ENCODE measurements at regions not wholly inside any gene's neighbourhood (a gene's known extent, or its start where the extent isn't known, plus 50 kb on each side); places are given as distances from the start of the nearest gene placed in this dataset.
"Not testable (repeated sequence)": the region's sequence is repeated elsewhere in the genome, so short reads cannot be mapped to it uniquely, and the experiment has no call there.

DNA sequence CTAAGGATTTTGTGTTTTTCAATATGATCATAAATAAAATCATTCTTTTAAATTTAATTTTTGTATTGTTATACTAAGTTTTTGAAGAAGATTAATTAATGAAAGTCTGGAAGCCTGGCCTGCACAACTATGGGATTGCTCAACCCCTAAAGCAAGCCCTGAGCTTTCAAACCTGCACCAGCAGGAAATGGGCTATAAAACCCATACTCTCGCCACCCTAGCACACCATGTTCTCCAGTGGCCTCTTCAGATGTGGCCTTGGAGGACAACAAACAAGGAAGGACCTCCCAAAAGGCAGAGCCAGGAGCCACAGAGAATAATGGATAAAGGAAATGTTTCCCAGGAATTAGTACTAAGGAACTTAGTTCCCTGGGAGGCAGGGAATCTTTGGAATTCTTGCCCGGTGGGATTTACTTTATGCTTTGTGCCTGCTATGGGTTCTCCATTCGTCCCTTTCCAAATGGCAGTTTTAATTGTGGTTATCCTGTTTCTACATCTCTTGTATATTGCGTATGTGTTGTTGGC, 212.5 kb downstream of the ZFP36L2 start:
- no peak for DNase-seq (ENCODE audit: low spot score)

DNA sequence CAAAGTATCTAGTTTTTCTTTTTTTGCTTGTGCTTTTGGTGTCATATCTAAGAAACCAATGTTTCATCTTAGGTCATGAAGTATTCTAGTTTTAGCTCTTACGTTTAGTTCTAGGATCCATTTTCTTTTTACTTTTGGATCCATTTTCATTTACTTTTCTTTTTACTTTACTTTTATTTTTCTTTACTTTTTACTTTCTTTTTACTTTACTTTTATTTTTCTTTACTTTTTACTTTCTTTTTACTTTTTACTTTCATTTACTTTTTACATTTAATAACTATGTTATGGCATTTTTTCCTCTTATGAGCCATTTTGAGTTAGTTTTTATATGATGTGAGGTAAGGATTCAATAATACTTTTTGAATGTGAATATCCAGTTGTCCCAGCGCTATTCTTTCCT, 213.4 kb downstream of the ZFP36L2 start:
- no peak for DNase-seq (ENCODE audit: low spot score)

DNA sequence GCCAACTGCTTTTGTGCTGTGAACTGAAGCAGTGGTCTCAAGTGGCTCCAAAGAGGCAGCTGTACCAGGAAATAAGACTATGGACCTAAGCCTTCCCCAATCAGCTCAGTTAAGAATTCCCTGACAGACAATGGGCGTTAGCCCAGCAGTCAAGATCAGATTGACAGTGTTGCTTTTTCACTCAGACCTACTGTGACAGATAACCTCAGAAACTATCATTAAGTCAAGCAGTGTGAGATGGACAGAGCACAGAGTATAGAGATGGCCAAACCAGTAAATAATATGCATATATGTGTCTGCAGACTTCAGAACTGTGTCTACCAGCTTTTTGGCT, 215.3 kb downstream of the ZFP36L2 start:
- DNase-seq (ENCODE audit: low spot score): no peak

DNA sequence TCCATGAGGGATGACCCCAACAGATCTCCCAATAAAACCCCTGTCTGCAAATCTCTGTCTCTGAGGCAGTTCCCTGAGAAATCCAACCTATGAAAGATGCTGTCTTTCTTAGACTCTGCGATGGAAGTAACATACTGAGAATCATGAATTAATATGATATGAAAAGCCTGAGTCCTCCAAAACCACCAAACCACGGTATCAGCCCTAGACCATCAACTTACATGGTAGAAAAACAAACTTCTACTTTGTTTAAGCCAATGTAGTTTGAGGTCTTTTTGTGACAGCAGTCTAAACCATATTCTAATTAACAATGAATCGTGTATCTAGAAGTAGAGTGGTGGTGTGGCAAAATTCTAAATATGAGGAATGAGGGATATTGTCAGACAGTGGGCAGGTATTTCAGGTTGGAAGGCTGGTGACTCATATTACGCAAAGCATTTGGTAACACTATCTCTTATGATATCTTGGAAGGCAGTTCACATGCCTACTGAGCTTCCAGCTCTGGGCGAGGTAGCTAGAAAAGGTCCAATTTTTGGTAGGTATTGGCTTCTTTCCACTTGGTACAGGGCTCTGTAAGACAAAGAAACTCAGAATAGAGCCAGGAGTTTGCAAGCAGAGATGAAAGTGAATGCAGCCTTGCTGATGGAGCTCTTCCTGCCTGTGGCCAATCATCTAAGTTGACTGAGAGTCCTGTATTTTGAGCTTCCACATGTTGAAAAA, 215.8 kb downstream of the ZFP36L2 start:
- DNase-seq (ENCODE audit: low spot score): no peak

DNA sequence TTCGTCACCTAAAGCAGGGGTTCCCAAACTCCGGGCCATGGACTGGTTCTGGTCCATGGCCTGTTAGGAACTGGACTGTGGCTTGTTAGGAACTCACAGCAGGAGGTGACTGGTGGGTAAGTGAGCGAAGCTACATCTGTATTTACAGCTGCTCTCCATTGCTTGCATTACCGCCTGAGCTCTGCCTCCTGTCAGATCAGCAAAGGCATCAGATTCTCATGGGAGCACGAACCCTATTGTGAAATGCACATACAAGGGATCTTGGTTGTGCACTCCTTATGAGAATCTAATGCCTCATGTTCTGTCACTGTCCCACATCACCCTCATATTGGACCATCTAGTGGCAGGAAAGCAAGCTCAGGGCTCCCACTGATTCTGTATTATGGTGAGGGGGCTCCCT, 217.0 kb downstream of the ZFP36L2 start:
- no peak for DNase-seq (ENCODE audit: low spot score)

DNA sequence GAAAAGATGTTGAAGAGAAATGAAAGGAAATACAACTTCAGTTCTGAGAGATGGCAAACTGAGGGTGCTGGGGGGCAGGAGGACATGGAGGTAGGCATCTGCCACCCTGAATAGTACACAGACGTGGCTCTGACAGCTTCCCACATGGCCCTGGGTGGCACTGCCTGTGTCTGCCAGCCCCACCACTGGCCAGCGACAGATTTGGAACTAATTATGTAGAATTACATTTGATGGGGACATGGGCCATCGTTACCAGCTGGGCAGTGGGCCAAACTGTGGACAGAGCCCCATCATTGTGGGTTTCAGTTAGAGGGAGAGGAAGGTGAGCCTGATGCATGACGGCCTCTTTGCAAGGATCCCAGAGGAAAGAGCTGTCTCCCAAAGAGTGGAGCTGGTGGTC, 216.0 kb upstream of the HAAO start:
- DNase-seq (ENCODE audit: low spot score): no peak

DNA sequence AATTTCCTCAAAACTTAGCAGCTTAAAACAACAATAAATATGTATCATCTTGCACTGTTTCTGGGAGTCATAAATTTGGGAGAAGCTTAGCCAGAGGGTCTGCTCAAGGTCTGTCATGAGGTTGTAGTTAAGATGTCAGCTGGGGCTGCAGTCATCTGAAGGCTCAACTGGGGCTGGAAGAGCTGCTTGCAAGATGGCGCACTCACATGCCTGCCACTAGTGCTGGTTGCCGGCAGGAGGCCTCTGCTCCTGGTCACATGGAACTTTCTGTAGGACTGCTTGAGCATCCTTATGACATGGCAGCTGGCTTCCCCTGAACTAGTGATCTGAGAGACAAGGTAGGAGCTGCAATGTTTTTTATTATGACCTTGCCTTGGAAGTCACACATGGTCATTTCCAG, 215.5 kb upstream of the HAAO start:
- no peak for DNase-seq (ENCODE audit: low spot score)

DNA sequence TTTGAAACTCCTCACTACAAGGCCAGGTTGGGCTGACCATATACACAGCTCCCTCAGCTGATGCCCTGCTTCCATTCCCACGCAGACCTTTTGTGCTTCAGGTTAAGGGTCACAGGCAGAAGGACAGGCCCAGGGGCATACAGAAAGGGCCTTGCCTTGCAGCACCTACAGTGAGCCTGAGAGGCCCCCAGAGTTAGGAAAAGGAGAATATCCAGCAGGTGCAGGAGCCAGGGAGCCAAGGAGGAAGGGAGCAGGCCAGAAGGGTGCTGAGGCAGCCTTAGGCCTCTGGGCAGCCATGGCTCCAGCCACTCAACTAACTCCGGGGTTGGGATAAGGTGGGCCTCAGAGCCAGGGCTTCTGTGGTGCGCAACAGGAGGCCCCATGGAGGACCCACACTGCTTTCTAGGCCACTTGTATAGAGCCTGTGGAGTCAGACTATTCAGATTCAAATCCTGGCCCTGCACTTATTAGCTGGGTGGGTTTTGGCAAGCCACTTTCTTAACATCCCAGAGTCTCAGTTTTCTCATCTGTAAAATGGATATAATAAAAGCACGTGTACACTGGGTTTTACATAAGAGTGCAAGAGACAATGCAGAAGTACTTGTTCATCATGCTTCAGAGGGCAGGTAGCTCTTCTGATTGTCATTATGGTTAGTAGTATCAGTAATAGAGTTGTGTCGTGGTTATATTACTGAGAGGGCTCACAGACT, 214.6 kb upstream of the HAAO start:
- DNase-seq (ENCODE audit: low spot score): no peak

DNA sequence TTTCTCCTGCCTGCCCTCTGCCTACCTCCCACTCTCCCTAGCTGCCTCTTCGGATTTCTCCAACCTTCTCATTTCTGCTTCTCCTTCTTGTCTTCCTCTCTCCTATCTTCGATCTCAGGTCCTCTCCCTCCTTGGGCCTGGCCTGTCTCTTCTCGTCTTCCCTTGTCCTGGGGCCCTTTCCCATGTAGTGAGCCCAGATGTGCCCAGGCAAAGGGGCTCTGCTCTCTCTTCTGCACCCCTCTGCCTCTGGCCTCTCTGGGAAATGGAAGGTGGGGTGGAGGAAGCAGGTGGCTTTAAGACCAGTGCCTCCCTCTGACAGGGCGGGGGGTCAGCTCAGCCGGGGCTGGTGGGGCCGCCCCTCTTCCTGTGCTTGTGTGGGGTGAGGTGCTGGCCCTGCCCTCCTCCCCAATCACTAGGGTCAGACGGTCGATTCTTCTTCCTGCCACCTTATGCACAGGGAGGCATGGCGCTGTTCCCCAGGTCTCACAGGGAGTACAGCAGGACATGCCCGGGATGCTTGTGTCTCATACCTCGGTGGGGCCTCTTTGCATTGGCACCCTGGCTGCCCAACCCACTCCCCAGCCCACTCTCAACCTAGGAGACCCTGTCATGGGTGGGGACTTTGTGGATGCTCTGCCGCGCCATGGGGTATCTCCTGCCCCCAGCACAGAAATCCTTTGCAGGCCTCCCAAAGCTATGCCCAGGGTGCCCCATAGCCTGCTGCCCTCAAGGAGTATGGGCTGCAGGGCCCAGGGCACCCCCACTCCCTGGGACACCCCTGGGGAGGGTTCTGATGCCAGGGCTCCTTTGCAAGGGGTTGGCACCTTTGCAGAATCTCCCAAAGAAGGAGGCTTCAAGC, 213.8 kb upstream of the HAAO start:
- DNase-seq (ENCODE audit: low spot score): no peak

DNA sequence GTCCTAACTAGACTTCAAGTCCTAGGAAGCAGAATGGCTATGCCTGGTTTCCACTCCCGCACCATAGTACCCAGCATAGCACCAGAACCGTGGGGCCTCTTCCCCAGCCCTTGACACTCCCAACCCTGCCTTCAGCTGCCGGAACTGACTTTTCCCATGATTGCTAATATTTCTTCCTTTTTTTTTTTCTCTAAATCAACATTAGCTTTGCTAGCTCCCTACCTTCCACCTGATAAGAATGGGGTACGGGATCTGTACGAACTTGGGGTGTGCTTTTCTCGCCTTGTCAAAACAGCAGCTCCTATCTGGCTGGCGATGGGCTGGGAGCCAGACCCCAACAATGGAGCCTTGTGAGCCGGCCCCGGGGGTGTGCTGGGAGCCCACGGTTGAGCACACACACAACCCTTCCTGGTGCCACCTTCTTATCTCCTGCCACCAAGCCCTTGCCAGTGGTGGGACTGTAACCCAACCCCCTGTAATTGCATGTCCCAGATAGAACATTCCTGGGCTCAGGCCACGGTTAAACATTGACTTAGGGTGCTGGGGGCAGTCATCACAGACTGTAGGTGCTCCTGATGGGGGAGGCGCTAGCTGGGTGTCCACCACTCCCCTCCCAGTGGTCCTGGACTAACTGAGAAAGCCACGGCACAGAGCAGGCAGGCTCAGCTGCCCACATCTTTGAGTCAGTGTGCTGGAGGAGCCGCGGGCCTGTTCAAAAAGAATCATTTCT, 213.0 kb upstream of the HAAO start:
- no peak for DNase-seq (ENCODE audit: low spot score)

DNA sequence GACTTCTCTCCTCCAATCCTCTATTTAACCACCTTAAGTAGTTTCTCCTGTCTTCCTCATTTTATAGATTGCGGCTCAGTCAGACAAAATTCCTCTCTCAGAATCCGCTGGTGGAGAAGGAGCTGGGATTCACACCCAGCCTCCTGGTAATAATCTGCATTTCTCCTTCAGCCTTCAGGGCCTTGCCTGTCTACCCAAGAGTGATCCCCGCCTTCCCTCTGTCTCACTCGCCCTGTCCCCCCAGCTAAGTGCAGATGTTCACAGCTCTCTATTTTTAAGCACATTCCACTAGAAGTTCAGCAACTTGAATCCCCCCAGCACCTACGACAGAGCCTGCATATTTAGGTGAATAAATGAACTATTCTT, 212.5 kb upstream of the HAAO start:
- no peak for DNase-seq (ENCODE audit: low spot score)

DNA sequence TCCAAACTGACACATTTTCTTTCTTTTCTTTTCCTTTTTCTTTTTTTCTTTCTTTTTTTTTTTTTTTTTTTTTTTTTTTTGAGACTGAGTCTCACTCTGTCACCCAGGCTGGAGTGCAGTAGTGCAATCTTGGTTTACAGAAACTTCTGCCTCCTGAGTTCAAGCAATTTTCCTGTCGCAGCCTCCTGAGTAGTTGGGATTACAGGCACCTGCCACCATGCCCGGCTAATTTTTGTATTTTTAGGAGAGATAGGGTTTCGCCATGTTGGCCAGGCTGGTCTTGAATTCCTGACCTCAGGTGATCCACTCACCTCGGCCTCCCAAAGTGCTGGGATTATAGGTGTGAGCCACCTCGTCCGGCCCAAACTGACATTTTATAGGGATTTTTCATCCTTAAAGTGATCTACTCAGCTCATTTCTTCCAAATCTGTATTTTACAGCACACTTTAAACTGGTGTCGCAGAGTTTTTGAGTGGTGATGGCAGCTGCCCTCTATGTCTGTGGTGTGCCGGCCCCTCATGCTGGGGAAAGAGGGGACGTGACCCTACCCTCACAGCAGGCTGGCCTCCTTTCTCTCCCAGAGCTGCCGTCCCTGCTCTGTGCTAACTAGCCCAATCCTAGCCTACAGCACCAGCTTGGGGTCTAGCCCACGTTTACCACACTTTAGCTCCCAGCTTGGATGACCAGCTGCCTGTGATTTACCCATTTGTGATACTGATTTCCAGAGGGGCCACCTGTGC, 211.9 kb upstream of the HAAO start:
- not testable (repeated sequence) for DNase-seq (ENCODE audit: low spot score)

DNA sequence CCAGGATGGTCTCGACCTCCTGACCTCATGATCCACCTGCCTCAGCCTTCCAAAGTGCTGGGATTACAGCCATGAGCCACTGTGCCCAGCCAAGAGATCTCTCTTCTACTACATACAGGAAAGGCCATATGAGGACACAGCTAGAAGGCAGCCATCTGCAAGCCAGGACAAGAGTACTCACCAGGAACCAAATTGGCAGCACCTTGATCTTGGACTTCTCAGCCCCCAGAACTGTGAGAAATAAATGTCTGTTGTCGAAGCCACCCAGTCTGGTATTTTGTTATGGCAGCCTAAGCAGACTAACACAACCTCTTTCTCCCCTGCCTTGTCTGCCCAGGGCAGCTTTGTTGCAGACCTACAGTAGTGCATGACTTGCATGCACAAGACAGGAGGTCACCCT, 211.3 kb upstream of the HAAO start:
- DNase-seq (ENCODE audit: low spot score): no peak

DNA sequence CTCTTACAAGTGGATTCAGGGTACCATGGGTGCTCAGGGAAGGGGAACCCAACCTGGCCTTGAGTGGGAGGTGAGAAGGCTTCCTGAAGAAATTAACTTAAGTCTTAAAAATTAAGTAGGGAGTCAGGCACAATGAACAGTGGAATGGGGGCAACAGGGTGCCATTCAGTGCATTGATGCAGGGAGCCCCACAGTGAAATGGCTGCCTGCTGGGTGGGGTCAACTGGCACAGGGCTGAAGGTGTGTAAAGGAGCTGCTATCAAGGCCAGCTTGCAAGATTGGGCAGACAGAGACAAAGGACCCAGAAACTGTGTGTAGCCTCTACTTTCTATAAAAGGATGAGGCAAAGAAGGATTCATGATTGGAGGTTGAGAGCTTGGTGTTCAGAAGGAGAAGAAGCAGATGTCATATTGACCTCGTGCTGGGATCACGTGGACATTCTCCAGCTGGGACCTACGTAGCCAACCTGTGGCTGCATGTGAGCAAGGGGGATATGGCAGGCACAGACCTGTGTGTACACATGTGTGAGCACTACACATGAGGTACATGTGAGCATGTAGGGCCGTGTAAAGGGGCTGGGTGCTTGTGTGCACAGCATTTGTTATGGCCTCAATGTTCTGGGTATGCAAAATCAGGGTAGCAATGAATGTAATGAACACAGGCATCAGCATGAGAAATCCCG, 209.5 kb upstream of the HAAO start:
- DNase-seq (ENCODE audit: low spot score): no peak

DNA sequence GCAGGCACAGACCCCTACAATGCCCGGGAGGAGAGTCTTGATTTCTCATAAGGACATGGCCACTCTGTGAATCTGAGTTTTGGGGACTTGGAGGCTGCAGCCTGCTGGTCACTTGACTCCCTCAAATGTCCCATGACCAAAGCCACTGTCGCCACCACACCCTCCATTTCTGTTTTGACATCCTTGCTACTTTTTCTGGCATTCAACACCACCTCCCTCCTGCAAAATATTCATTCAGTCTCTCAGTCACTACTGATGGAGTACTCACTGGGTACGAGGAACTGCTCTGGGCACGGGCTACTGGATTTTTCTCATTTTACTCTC, 208.6 kb upstream of the HAAO start:
- DNase-seq (ENCODE audit: low spot score): no peak

DNA sequence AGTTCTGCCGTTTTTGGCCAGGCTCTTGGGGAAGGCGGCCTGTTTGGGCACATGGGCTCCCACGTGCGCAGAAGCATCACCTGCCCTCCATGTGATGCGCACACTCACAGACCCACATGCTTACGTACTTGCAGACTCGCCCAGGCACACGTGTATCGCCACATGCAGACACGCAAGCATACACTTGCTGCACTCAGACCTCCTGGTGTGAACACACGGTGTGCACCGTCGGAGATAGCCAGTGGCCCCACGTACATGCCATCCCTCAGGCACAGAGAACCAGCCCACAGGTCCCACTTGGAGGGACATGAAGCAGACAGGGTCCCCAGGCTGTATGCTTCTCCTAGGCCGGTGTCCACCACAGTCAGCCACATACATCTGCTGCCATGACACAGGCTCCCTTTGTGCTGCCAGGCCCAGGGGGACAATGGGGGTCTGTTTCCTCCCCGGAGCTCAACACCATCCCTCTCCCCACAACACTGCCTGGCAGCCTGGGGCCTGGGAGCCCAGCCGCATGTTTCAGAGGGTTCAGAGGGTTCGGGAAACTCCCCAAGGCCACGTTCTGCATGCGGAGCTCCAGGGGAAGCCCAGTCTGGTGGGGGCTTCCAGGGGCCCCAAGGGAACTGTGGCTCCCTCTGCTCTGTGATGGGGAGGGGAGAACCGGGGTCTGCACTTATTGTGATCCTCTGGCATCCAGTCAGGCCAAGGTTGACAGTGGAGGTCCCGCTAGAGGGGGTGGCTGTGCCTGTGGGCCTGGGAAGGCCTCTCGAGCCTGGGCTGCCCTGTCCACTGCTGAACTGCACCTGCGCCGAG, 208.1 kb upstream of the HAAO start:
- no peak for DNase-seq (ENCODE audit: low spot score)

DNA sequence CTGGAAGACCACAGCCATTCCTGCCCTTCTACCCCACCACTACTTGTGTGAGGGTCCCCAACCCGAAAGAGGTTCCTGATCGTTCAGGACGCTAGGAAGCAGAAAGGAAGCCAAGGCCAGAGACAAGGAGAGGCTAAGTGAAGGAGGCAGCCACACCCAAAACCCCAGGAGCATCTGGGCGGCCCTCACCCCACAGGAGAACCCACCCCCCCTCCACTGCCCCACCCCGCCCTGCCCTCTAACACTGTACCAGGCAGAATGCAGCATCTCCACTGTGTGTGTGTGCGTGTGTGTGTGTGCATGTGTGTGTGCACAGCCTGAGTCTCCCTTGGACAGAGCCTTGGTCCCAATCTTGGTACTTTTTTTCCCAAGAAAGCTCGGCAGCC, 207.5 kb upstream of the HAAO start:
- DNase-seq (ENCODE audit: low spot score): no peak

DNA sequence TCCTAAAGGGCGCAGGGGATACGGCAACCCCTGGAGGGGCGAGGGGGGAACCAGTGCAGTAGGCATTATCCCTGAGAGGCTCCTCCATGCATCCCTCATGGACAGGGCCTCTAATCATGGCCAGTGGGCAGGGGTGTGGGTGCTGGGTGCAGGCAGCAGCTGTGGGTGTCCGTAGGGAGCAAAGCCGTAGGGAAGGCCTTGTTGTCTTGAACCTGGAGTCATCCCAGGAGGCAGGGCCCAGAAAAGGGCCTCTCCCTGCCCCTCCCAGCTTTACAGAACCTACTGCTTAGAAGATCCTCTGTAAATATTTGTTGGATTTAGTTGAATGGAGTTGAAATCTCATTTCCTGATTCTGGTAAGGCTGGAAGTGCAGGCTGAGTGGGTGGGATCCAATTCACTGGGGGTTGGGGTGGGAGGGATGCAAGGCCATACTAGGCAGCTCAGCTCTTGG, 207.0 kb upstream of the HAAO start:
- DNase-seq (ENCODE audit: low spot score): no peak

DNA sequence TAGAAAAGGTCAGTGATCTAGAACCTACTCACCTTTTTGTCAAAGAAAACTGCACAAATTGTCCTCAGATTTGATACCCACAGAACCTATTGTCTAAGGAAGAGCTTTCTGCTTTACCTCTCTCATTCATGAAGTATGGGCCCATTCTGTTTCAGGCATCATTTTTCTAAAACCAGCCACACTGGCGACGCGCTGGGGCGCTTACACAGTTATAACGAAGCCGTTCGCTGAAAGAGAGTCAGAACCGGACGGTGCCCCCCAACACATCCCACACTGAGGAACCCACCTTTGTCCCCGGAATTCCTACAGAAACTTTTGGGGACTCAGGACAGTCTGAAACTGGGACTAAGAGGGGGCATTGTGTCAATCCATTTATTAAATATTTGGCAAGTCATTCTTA, 206.3 kb upstream of the HAAO start:
- DNase-seq (ENCODE audit: low spot score): no peak

DNA sequence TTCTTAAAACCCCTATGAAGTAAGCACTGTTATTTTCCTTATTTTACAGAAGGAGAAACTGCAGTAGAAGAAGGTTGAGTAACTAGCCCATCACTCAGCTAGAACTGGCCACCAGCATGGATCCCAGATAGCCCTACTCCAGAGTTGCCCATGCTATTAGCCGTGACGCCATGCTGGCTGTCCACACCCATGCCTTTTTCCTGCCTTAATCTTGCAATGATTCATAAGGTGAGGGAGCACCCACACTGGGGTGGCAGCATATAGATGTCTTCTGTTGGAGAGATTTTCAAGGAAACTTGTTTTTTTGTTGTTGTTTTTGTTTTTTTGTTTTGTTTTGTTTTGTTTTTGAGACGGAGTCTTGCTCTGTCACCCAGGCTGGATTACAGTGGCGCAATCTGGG, 204.1 kb upstream of the HAAO start:
- DNase-seq (ENCODE audit: low spot score): no peak

All from RKO (cell line).